Caco-2 (cell line): ENCODE measurements at regions not wholly inside any gene's neighbourhood (a gene's known extent, or its start where the extent isn't known, plus 50 kb on each side); places are given as distances from the start of the nearest gene placed in this dataset.

Source experiments
- BruUV-seq: library from RNA; stranded (reverse); fragments of 400-500 nt; replicated peaks from 2 replicates; lab custom pipeline; 2021; lab: Mats Ljungman, UMichigan
- CTCF ChIA-PET: fragments of 300-600 bp; sonication (Branson Sonifier 250); formaldehyde crosslinking; loops from one replicate; lab custom pipeline; 2022; ENCODE audit warnings: antibody characterized with exemption; lab: Charles Lee
- POLR2A ChIA-PET: fragments of 300-600 bp; sonication (Branson Sonifier 250); formaldehyde crosslinking; loops from one replicate; lab custom pipeline; 2022; ENCODE audit warnings: antibody characterized with exemption; lab: Charles Lee
- DNase-seq, 2 experiments: peaks; one replicate each; pipeline versions ENCODE4 v3.0.0 to v3.0.0-alpha.2; 2020 to 2022
- H3K27me3 ChIP-seq: replicated peaks from 2 replicates; pipeline ENCODE4 v1.6.0; 2011; ENCODE audit warnings: low read length; ENCODE audit not compliant: control insufficient read depth, insufficient read depth
- H3K36me3 ChIP-seq: 2 replicates; pipeline ENCODE4 v1.5.1; 2011; ENCODE audit warnings: low read length; ENCODE audit not compliant: control insufficient read depth, insufficient read depth
- H3K4me1 ChIP-seq: fragments of 250-450 bp; sonication (Bioruptor Pico); 2 replicates; pipeline ENCODE4 v1.5.1; 2020; ENCODE audit warnings: mild to moderate bottlenecking
- H3K4me3 ChIP-seq: 2 replicates; pipeline ENCODE4 v1.5.1; 2011; ENCODE audit warnings: low read depth, mild to moderate bottlenecking, control low read depth, low read length
- H3K9me3 ChIP-seq: fragments of 250-450 bp; sonication (Bioruptor Pico); 2 replicates; pipeline ENCODE4 v1.5.1; 2020; ENCODE audit warnings: mild to moderate bottlenecking, moderate library complexity
- H3K27ac Mint-ChIP-seq: one replicate; pipeline ENCODE4 v1.8.0; 2022; ENCODE audit warnings: mixed read lengths; ENCODE audit not compliant: unreplicated experiment
- H3K27me3 Mint-ChIP-seq: one replicate; pipeline ENCODE4 v1.8.0; 2022; ENCODE audit warnings: mixed read lengths; ENCODE audit not compliant: insufficient read depth, unreplicated experiment
- H3K36me3 Mint-ChIP-seq: one replicate; pipeline ENCODE4 v1.8.0; 2022; ENCODE audit warnings: mild to moderate bottlenecking, mixed read lengths; ENCODE audit not compliant: insufficient read depth, unreplicated experiment
- H3K4me1 Mint-ChIP-seq: one replicate; pipeline ENCODE4 v1.8.0; 2022; ENCODE audit warnings: low read depth, mixed read lengths; ENCODE audit not compliant: unreplicated experiment
- H3K4me3 Mint-ChIP-seq: one replicate; pipeline ENCODE4 v1.8.0; 2022; ENCODE audit warnings: mild to moderate bottlenecking, moderate library complexity, mixed read lengths; ENCODE audit not compliant: unreplicated experiment
- H3K9me3 Mint-ChIP-seq: one replicate; pipeline ENCODE4 v1.8.0; 2022; ENCODE audit warnings: mixed read lengths; ENCODE audit not compliant: unreplicated experiment
- CTCF ChIP-seq, 2 experiments: fragments of 200-600 bp in 1 of 2; IDR thresholded peaks; 1 replicate in 1 of 2; 2 replicates in 1 of 2; pipeline versions ENCODE4 v1.5.1 to v1.8.0; 2011 to 2022; ENCODE audit warnings: antibody characterized with exemption in 1 of 2, control low read depth in 1 of 2, inconsistent platforms in 1 of 2, low read depth in 1 of 2, low read length in 1 of 2, mild to moderate bottlenecking in 1 of 2, moderate library complexity in 1 of 2; ENCODE audit not compliant: insufficient read depth in 1 of 2, severe bottlenecking in 1 of 2, unreplicated experiment in 1 of 2
- intact Hi-C: fragments of 100-400 bp; cut with micrococcal nuclease; formaldehyde crosslinking; loops from one replicate; pipeline ENCODE4 v1.10.0; 2022; ENCODE audit not compliant: unreplicated experiment

DNA sequence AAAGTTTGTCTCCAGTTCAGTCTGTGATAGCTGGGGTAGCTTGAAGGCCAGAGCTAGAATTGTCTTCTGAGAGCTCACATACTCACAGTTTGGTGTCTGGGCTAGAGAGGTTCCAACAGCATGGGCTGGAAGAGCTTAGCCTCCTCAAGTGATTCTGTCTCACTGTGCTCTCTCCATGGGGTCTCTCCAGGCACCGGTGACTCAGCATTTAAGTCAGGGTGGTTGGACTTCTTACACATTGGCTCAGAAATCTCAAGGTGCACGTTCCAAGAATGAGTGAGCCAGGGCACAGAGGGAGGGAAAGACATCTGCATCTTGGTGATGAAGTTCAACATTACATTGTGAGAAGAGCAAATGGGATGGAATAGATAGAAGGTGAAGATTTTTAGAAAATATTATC lies 207.3 kb upstream of the DDX18 start:
- intact Hi-C loops = no loop called here
- POLR2A ChIA-PET = no interaction called here
- H3K36me3 Mint-ChIP-seq = no peaks in the 10 kb centered on the region
- no peak for TF ChIP-seq CTCF (IDR thresholded peaks at IDR 0.05; ENCODE audit: insufficient read depth in 1 of 2, low read depth in 1 of 2, low read length in 1 of 2, severe bottlenecking in 1 of 2, unreplicated experiment in 1 of 2)
- no peak for DNase-seq
- peaks cover 7% of the 10 kb centered on the region for H3K4me1 Mint-ChIP-seq
- Histone ChIP-seq H3K36me3 (no peaks in the 10 kb centered on the region), H3K4me3 (no peak overlapping the region), H3K9me3 (0 out of 2 replicates have a peak, but pooled peaks cover 2% of the 10 kb centered on the region), H3K4me1 (no peaks in the 10 kb centered on the region), H3K27me3 (no peaks in the 10 kb centered on the region)
- H3K27me3 Mint-ChIP-seq = no peaks in the 10 kb centered on the region
- CTCF ChIA-PET = no interaction called here
- H3K27ac Mint-ChIP-seq = no peak overlapping the region
- no peak overlapping the region for H3K4me3 Mint-ChIP-seq
- no TSS peak for BruUV-seq
- H3K9me3 Mint-ChIP-seq = peaks cover 19% of the 10 kb centered on the region

- no peaks in the 10 kb centered on the region for H3K36me3 ChIP-seq
- Mint-ChIP-seq H3K36me3 (no peaks in the 10 kb centered on the region), H3K4me3 (no peak overlapping the region), H3K9me3 (peaks cover 9% of the 10 kb centered on the region), H3K27ac (no peak overlapping the region), H3K27me3 (no peaks in the 10 kb centered on the region), H3K4me1 (peaks cover 7% of the 10 kb centered on the region)
- TF ChIP-seq CTCF (IDR thresholded peaks at IDR 0.05; ENCODE audit: insufficient read depth in 1 of 2, low read depth in 1 of 2, low read length in 1 of 2, severe bottlenecking in 1 of 2, unreplicated experiment in 1 of 2) = no peak
- 0 out of 2 replicates have a peak, but pooled peaks cover 2% of the 10 kb centered on the region for H3K9me3 ChIP-seq
- ChIA-PET CTCF (no interaction called here), POLR2A (no interaction called here)
- no peaks in the 10 kb centered on the region for H3K27me3 ChIP-seq
- no peak for DNase-seq
- BruUV-seq = no TSS peak
- intact Hi-C loops = no loop called here
- H3K4me1 ChIP-seq = no peaks in the 10 kb centered on the region
- no peak overlapping the region for H3K4me3 ChIP-seq
Observed at GRCh38 chr2:117613101-117613500, 201.4 kb upstream of the DDX18 start.

DNA sequence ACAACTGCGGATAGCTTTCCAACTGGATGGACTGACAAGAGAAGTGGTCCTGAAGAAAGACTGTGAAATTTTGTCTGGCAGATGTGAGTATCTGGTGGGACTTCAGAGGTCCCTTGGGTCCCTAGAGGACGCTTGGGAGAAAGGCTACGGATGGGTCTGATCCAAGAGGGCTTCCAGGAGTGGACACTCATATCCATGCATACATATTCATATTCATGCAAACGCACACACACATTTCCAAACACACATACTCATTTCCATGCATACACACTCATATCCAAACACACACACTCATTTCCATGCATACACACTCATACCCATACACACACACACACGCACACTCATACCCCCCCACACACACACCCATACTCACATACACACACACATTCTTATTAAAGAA lies 200.2 kb upstream of the DDX18 start:
- Histone ChIP-seq H3K4me1 (no peaks in the 10 kb centered on the region), H3K4me3 (no peak overlapping the region), H3K27me3 (no peaks in the 10 kb centered on the region), H3K36me3 (no peaks in the 10 kb centered on the region), H3K9me3 (0 out of 2 replicates have a peak, but pooled peaks cover under 1% of the 10 kb centered on the region)
- H3K9me3 Mint-ChIP-seq = peaks cover 7% of the 10 kb centered on the region
- TF ChIP-seq CTCF (IDR thresholded peaks at IDR 0.05; ENCODE audit: insufficient read depth in 1 of 2, low read depth in 1 of 2, low read length in 1 of 2, severe bottlenecking in 1 of 2, unreplicated experiment in 1 of 2) = no peak
- intact Hi-C loops = no loop called here
- CTCF ChIA-PET = no interaction called here
- no peak for DNase-seq
- H3K36me3 Mint-ChIP-seq = no peaks in the 10 kb centered on the region
- H3K4me3 Mint-ChIP-seq = no peak overlapping the region
- no TSS peak for BruUV-seq
- POLR2A ChIA-PET = no interaction called here
- H3K27me3 Mint-ChIP-seq = no peaks in the 10 kb centered on the region
- H3K4me1 Mint-ChIP-seq = peaks cover 5% of the 10 kb centered on the region
- no peak overlapping the region for H3K27ac Mint-ChIP-seq
